ENCODE measurements at regions not wholly inside any gene's neighbourhood (a gene's known extent, or its start where the extent isn't known, plus 50 kb on each side); places are given as distances from the start of the nearest gene placed in this dataset.
"Not testable (repeated sequence)": the region's sequence is repeated elsewhere in the genome, so short reads cannot be mapped to it uniquely, and the experiment has no call there.

GRCh38 chr5:17748941-17749340 is 114.7 kb downstream of the TAF11L14 start:
- H3K27ac ChIP-seq = no peak overlapping the region
- TF ChIP-seq CTCF (IDR thresholded peaks at IDR 0.05) (no peak), ZFX (IDR thresholded peaks at IDR 0.05; ENCODE audit: borderline replicate concordance) (no peak)

GRCh38 chr5:17755406-17755805 is 121.1 kb downstream of the TAF11L14 start:
- H3K27ac ChIP-seq = not testable (repeated sequence)

GRCh38 chr5:17761326-17761725 is 127.1 kb downstream of the TAF11L14 start:
- H3K27ac ChIP-seq = no peak overlapping the region
- TF ChIP-seq CTCF (IDR thresholded peaks at IDR 0.05) = no peak
- TF ChIP-seq ZFX (IDR thresholded peaks at IDR 0.05; ENCODE audit: borderline replicate concordance) = no peak

GRCh38 chr5:17763301-17763700 is 129.0 kb downstream of the TAF11L14 start:
- TF ChIP-seq ZFX (IDR thresholded peaks at IDR 0.05; ENCODE audit: borderline replicate concordance) = no peak
- no peak for TF ChIP-seq CTCF (IDR thresholded peaks at IDR 0.05)
- no peak overlapping the region for H3K27ac ChIP-seq

GRCh38 chr5:17766031-17766430 is 131.8 kb downstream of the TAF11L14 start:
- no peak overlapping the region for H3K27ac ChIP-seq
- TF ChIP-seq ZFX (IDR thresholded peaks at IDR 0.05; ENCODE audit: borderline replicate concordance) = no peak

GRCh38 chr5:17769277-17769676 is 135.0 kb downstream of the TAF11L14 start:
- no peak for TF ChIP-seq ZFX (IDR thresholded peaks at IDR 0.05; ENCODE audit: borderline replicate concordance)
- no peak for TF ChIP-seq CTCF (IDR thresholded peaks at IDR 0.05)
- no peak overlapping the region for H3K27ac ChIP-seq

GRCh38 chr5:17772232-17772631 is 138.0 kb downstream of the TAF11L14 start:
- TF ChIP-seq CTCF (IDR thresholded peaks at IDR 0.05) (no peak), ZFX (IDR thresholded peaks at IDR 0.05; ENCODE audit: borderline replicate concordance) (no peak)
- H3K27ac ChIP-seq = no peak overlapping the region

- no peak for TF ChIP-seq ZFX (IDR thresholded peaks at IDR 0.05; ENCODE audit: borderline replicate concordance)
- TF ChIP-seq CTCF (IDR thresholded peaks at IDR 0.05) = no peak
- H3K27ac ChIP-seq = no peak overlapping the region
Measured at GRCh38 chr5:17785774-17786173, 151.5 kb downstream of the TAF11L14 start.

Data from 22Rv1 (cell line).